ENCODE measurements at regions not wholly inside any gene's neighbourhood (a gene's known extent, or its start where the extent isn't known, plus 50 kb on each side); places are given as distances from the start of the nearest gene placed in this dataset.

DNA sequence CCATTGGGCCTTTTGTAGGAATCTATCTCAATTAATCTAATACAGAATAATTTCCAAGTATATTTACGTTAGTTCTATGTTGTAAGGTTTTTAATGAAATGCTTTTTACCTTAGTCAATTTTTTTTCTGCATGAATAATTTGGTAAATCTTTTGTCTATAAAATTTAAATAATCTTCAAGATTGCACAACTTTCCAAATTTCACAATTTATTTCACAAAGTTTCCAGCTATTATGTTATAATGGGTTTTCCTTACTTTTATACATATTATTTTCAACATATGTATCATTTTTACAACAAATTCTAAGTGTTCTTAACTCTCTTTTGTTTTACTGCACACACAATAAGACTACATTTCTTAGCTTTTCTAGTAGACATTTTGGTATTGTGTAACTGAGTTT is 470.7 kb downstream of the ETV1 start:
- H3K9me3 ChIP-seq, result peaks cover 2% of the 10 kb centered on the region; the same call in 1 of the 2 replicates
- no peak for DNase-seq

GRCh38 chr7:13524076-13524475 is 465.4 kb downstream of the ETV1 start:
- no peaks in the 10 kb centered on the region for H3K36me3 ChIP-seq
- no peaks in the 10 kb centered on the region for H3K27me3 ChIP-seq
- no peaks in the 10 kb centered on the region for H3K9me3 ChIP-seq
- DNase-seq, result no peak
- H3K4me3 ChIP-seq, result no peak overlapping the region

More for the DNA sequence above, 470.7 kb downstream of the ETV1 start:
- H3K4me3 ChIP-seq, result no peak overlapping the region
- no peaks in the 10 kb centered on the region for H3K27me3 ChIP-seq
- H3K36me3 ChIP-seq, result no peaks in the 10 kb centered on the region

- H3K9me3 ChIP-seq, result no peaks in the 10 kb centered on the region
- H3K27me3 ChIP-seq, result no peaks in the 10 kb centered on the region
- H3K36me3 ChIP-seq, result no peaks in the 10 kb centered on the region
- no peak for DNase-seq
- no peak overlapping the region for H3K4me3 ChIP-seq
Observed at GRCh38 chr7:13532028-13532753, 457.3 kb downstream of the ETV1 start.

GRCh38 chr7:13538669-13539068 is 450.8 kb downstream of the ETV1 start:
- Histone ChIP-seq H3K4me3 (no peak overlapping the region), H3K36me3 (no peaks in the 10 kb centered on the region), H3K27me3 (no peaks in the 10 kb centered on the region), H3K9me3 (no peaks in the 10 kb centered on the region)
- DNase-seq, result no peak

DNA sequence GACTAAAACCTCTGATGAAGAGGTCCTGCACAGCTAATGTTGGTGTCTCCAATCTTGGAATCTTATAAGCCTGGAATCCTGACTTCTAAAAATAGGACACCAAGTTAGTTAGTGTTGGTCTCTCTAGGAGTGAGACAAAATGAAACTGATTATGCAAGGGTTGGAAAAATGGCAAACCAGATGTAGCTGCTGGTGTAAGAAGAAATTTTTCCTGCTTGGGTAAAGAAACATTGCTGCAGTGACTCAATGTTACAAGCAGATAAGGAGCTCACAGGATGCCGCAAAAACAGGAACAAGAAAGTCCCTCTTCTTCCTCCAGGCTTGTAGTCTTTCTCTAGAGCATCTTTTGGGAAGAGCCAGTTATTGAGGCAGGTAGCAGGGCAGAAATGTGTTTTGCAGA is 449.0 kb downstream of the ETV1 start:
- H3K9me3 ChIP-seq, result no peaks in the 10 kb centered on the region
- H3K36me3 ChIP-seq, result no peaks in the 10 kb centered on the region
- H3K27me3 ChIP-seq, result no peaks in the 10 kb centered on the region
- no peak overlapping the region for H3K4me3 ChIP-seq
- no peak for DNase-seq

- no peaks in the 10 kb centered on the region for H3K9me3 ChIP-seq
- no peaks in the 10 kb centered on the region for H3K36me3 ChIP-seq
- DNase-seq, result no peak
- no peaks in the 10 kb centered on the region for H3K27me3 ChIP-seq
- H3K4me3 ChIP-seq, result no peak overlapping the region
Observed at GRCh38 chr7:13541326-13541725, 448.1 kb downstream of the ETV1 start.

DNA sequence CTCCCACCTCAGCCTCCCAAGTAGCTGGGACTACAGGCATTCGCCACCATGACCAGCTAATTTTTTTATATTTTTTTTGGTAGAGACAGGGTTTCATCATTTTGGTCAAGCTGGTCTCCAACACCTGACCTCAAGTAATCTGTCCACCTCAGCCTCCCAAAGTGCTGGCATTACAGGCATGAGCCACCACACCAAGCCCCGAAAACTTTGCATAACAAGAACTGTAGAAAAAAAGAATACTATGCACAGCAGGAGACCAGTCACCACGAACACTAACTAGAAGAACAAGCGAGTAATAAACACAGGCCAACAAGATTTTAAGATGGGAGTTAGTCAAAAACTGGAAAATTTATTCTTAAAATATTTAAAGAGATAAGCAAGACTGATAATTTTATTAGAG is 447.0 kb downstream of the ETV1 start:
- H3K4me3 ChIP-seq, result no peak overlapping the region
- no peaks in the 10 kb centered on the region for H3K9me3 ChIP-seq
- no peaks in the 10 kb centered on the region for H3K27me3 ChIP-seq
- no peak for DNase-seq
- H3K36me3 ChIP-seq, result no peaks in the 10 kb centered on the region

DNA sequence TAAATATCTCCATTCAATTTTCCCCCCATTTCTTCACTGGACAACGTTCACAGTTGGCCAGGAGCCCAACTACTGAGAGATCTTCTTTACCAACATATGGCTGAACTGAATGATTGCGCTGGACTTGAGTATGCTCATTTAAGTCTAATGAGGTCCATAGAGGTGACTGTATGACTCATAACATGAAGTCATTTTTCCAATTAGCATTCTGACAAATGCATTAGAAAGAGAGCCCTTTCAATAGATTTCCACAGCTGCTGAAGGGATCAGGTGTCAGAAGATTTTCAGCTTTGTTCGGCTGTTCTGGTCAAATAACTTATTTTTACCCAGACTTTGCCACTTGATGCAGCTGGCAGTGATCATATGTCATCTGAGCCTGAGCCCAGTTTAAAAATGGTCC is 438.0 kb downstream of the ETV1 start:
- Histone ChIP-seq H3K36me3 (no peaks in the 10 kb centered on the region), H3K4me3 (no peak overlapping the region), H3K27me3 (no peaks in the 10 kb centered on the region), H3K9me3 (no peaks in the 10 kb centered on the region)
- no peak for DNase-seq

GRCh38 chr7:13560441-13560840 is 429.0 kb downstream of the ETV1 start:
- Histone ChIP-seq H3K4me3 (no peak overlapping the region), H3K27me3 (no peaks in the 10 kb centered on the region), H3K9me3 (no peaks in the 10 kb centered on the region), H3K36me3 (no peaks in the 10 kb centered on the region)
- DNase-seq, result peak; percentile 14

- no peak for DNase-seq
- Histone ChIP-seq H3K9me3 (no peaks in the 10 kb centered on the region), H3K27me3 (no peaks in the 10 kb centered on the region), H3K36me3 (no peaks in the 10 kb centered on the region), H3K4me3 (no peak overlapping the region)
Observed at GRCh38 chr7:13563257-13563656, 426.2 kb downstream of the ETV1 start.

DNA sequence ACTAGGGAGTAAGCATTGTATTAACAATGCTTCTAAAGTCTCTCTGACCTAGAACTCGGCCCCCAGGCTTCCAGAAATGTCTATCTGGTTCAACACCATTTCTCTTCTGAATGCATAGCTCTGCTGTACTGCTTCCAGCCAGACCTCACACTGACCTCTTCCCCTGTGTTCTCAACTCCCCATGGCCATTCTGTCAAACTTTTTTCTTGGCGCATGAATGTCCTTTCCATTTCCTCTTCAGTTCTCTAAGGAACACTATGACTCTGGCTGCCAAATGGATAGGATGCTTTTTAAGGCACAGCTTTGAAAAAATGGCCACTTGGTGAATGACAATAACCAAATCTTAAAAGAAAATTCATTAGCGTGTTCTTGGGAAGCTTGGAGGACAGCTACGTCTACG is 425.8 kb downstream of the ETV1 start:
- H3K4me3 ChIP-seq, result no peak overlapping the region
- no peaks in the 10 kb centered on the region for H3K36me3 ChIP-seq
- H3K27me3 ChIP-seq, result no peaks in the 10 kb centered on the region
- H3K9me3 ChIP-seq, result no peaks in the 10 kb centered on the region
- no peak for DNase-seq

DNA sequence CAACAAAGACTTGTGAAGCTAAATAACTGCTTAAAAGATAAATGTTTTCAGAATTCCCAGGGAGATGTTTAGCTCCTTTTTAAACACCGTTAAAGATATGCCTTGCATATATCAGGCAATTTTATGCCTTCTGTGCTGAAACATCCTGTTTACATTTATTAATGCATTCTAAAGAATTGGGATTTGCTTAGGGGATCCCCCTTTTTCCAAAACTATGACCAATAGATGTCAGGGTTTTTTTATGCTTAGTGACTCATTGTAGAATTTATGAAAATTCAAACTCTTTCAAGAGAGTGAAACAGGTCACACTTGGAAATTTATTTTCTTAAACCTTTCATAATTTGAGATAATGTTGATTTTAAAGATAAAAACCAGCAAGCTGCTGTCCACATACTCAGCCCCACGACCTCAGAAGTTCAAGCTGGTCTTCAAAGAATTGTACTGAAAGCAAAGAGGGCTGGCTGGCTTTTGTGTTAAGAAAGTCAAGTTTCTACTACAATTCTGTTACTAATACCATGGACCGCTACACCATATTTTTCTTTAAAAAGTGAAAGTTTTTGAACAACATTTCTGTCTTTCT is 411.8 kb downstream of the ETV1 start:
- no peaks in the 10 kb centered on the region for H3K9me3 ChIP-seq
- no peak overlapping the region for H3K4me3 ChIP-seq
- no peak for DNase-seq
- no peaks in the 10 kb centered on the region for H3K36me3 ChIP-seq
- no peaks in the 10 kb centered on the region for H3K27me3 ChIP-seq

DNA sequence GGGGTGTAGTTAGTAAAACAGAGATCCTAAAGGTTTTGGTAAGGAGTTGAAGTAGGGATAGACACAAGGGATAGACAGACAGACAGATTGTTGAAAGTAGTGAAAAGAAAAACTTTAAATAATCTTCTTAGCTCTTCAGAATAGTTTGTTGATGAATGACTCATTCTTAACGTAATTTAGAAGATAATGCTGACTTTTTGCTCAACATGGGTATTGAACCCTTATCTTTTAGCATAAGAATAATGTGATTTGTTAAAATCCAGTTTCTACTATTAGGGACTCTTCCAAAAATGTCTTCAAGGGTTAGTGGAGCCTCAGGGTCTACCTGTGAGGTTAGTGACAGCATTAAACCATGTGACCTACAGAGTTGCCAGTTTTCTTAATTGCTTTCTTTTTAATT is 411.2 kb downstream of the ETV1 start:
- Histone ChIP-seq H3K36me3 (no peaks in the 10 kb centered on the region), H3K27me3 (no peaks in the 10 kb centered on the region), H3K9me3 (no peaks in the 10 kb centered on the region), H3K4me3 (no peak overlapping the region)
- no peak for DNase-seq

DNA sequence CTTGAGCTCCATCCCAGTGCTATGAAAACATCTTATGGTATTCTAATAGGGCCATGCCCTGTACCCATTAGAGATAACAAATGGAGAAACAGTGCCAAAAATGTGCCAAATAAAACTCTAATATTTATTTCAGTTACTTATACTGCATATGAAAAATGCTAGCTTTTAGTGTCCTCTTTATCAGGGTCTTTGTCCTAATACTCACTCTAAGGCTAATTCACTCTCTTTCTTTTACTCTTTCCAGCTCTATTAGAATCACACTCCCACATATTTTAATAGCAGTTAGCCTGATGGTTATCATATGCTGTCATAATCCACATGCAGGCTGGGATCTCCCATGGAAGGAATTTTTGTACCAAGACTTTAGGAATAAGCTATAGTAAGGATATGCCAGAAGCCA is 408.4 kb downstream of the ETV1 start:
- DNase-seq, result no peak
- Histone ChIP-seq H3K4me3 (no peak overlapping the region), H3K9me3 (no peaks in the 10 kb centered on the region), H3K36me3 (no peaks in the 10 kb centered on the region), H3K27me3 (no peaks in the 10 kb centered on the region)

DNA sequence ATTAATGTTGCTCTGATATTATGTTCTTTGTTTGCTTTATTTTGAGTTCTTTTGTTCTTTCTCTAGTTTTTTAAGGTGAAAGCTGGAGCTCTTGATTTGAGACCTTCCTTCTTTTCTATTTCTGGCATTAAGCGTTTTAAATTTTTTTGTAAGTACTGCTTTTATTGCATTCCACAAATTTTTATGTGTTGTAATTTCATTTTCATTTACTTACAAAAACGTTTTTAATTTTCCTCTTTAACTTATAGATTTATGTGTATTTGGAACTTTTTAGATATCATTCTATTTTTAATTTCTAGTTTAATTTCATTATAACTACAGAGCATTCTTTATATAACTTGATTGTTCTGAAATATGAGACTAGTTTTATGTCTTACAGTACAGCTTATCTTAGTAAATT is 395.6 kb downstream of the ETV1 start:
- H3K4me3 ChIP-seq, result no peak overlapping the region
- H3K9me3 ChIP-seq, result peaks cover 11% of the 10 kb centered on the region; the same call in 1 of the 2 replicates
- no peak for DNase-seq
- no peaks in the 10 kb centered on the region for H3K27me3 ChIP-seq
- no peaks in the 10 kb centered on the region for H3K36me3 ChIP-seq

DNA sequence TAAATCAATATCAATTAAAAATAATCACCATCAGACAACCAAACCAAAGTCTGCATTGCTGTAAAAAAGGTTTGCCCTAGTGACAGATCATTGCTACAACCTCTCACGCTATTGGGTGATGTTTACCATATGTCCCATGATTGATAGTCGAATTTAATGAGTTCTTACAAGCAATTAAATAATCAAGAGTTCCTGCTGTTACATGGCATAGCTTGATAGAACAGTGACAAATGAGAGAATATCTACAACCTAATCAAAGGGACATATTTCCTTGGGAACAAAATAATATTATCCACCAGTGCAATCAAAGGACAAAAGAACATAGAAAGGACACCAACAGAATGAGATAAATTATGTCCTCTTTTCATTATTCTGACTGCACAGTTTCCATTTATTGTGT is 387.4 kb downstream of the ETV1 start:
- Histone ChIP-seq H3K9me3 (no peaks in the 10 kb centered on the region; the same call in 1 of the 2 replicates), H3K27me3 (no peaks in the 10 kb centered on the region)
- no peak for DNase-seq

DNA sequence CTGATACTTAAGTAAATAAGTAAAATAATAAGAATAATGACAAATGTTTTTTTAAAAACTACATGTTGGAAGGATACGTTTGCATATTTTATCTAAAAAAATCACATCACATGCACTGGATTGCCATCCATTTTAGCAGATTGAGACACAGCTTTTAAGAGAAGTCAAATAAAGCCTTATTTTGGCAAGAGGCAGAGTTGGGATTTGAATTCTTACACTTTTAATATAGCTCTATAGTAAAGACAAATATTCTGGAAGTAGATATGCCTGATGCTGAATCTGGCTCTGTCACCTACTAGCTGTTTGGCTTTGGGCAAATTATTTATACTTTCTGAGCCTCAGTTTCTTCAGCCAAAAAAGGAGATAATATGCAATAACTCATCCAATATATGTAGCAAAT is 386.4 kb downstream of the ETV1 start:
- no peak overlapping the region for H3K4me3 ChIP-seq
- H3K9me3 ChIP-seq, result no peaks in the 10 kb centered on the region; the same call in 1 of the 2 replicates
- H3K36me3 ChIP-seq, result no peaks in the 10 kb centered on the region
- no peak for DNase-seq
- H3K27me3 ChIP-seq, result no peaks in the 10 kb centered on the region

More for the DNA sequence above, 387.4 kb downstream of the ETV1 start:
- Histone ChIP-seq H3K4me3 (no peak overlapping the region), H3K36me3 (no peaks in the 10 kb centered on the region)

DNA sequence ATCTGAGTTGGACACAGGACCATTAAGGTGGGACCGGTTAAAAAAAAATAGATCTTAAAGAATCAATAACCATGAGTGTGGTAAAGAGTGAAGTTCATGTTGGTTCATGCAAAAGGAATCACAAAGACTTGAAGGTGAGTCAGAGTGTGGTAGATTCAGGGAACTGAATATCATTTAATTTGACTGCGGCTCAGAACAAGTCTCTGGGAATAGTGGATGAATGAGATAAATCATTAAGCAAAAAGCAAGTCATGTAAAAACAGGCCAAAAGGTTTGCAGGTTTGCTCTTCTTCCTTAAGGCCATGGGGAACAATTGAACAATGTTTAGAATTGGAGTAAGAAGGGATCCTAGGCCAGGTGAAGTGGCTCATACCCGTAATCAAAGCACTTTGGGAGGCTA is 385.8 kb downstream of the ETV1 start:
- no peak overlapping the region for H3K4me3 ChIP-seq
- no peaks in the 10 kb centered on the region; the same call in 1 of the 2 replicates for H3K9me3 ChIP-seq
- no peak for DNase-seq
- H3K27me3 ChIP-seq, result no peaks in the 10 kb centered on the region
- H3K36me3 ChIP-seq, result no peaks in the 10 kb centered on the region

Measured in MG63 (cell line).